Activated T-helper 9 cell treated with anti-CD3 and anti-CD28 coated beads, Interleukin-2, amount 50 U/mL, for 16 hours (primary cell): ENCODE measurements at regions not wholly inside any gene's neighbourhood (a gene's known extent, or its start where the extent isn't known, plus 50 kb on each side); places are given as distances from the start of the nearest gene placed in this dataset.

Source experiments
- DNase-seq: peaks from one replicate; pipeline ENCODE4 v3.0.0-alpha.2; 2020; ENCODE audit warnings: low read depth

DNA sequence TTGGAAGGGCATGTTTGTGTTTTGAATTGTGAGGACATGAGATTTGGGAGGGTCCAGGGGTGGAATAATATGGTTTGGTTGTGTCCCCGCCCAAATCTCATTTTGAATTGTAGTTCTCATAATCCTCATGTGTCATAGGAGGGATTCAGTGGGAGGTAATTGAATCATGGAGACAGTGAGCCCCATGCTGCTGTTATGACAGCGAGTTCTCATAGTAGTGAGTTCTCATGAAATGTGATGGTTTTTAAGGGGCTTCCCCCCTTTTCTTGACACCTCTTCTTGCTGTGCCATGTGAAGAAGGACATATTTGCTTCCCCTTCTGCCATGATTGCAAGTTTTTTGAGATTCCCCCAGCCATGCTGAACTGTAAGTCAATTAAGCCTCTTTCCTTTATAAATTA is 260.0 kb downstream of the DUSP6 start:
- DNase-seq = no peak

GRCh38 chr12:89091293-89091841 is 260.9 kb downstream of the DUSP6 start:
- DNase-seq = no peak

DNA sequence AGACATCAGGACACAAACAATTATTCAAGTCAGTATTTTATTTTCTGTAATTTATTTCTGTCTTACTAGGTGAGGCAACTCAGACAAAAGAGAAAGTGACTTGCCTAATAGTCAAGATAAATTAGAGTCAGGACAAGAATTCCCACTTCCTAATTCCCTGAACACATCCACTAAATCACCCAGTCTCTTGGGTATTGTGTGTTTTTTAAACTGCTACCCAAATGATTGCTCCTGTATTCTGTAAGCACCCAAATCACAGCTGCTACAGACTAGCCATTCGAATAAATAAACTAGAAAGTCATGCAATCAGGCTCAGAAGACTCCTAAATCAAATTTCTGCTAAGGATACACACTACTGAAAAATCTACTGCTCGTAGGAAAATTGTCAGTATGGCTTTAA is 263.0 kb downstream of the DUSP6 start:
- no peak for DNase-seq

GRCh38 chr12:89087876-89088275 is 264.4 kb downstream of the DUSP6 start:
- no peak for DNase-seq

DNA sequence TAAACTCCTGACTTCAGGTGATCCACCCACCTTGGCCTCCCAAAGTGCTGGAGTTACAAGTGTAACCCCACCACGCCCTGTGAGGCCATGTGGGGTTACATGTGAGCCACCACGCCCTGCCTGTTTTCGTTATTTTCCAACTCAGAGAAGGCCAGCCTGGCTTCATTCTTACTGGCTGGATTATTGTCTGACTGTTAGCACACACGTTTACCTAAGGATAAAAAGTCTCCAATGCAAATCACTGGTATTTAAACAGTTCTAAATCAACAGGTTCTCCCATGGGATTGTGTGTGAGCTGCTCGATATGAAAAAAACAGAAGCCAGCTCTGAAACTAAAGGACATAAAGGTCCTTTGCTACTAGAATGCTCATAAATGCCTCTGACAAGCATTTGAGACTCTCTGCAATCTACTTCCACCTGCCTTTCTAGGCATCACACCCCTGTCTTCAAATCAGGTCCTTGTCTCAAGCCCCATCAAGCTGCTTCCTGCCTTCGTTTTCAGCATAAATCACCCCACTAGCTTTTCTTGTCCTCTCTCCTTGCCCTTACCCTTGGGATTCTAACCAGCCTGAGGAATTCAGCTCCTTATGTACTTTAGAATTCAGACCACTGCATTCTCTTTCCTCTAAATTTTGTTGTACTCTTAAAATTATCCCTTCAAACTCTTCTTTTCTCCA is 265.0 kb downstream of the DUSP6 start:
- no peak for DNase-seq

GRCh38 chr12:89085421-89085820 is 266.9 kb downstream of the DUSP6 start:
- DNase-seq = no peak

DNA sequence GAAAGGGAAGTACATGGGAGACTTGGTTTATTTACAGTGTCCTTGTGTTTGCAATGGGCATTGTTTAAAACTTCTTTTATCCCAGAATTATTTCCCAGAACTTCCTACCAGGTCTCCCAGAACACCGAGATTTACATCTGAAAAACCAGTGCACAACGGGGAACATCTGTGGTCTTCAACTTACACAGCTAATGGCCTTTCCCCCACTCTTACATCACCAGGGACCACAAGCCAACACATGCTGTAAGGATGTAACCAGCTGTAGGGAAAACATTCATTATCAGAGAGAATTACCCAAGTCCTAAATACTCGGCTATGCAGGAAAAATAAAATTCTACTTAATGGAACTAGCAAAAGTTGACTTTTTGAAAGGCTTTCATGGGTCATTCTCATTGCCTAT is 267.6 kb downstream of the DUSP6 start:
- DNase-seq = no peak

- no peak for DNase-seq
Observed at GRCh38 chr12:89083491-89083890, 268.8 kb downstream of the DUSP6 start.

GRCh38 chr12:89082370-89082753 is 269.9 kb downstream of the DUSP6 start:
- no peak for DNase-seq

GRCh38 chr12:89081719-89082369 is 270.5 kb downstream of the DUSP6 start:
- no peak for DNase-seq

DNA sequence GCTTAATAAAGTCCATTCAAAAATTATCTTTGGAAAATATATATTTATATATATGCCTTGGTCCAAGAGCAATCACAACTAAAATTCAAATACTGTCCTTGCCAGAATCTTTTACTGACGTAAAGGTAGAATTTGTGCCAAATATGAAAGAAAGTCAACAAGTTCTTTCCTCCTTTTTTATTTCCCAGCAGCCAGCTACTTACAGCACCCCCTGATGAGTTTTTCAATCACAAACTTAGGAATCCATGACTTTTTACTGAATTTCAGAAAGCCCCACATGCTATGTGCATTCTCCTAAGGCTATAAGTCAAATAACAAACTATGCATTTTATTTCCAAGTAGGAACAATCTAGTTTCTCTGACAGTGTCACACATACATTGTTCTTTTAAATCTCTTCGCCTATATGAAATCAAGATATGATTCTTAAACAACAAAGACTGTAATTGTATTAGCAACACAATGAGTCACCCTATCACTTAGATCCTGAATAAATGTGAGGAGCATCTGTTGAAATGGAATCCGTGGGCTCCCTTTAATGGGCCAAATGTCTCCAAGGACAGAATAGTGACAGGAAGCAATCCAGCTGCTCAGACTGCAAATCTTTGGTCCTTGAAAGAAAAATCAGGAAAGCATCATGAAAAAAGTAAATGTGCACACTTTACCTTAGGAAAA is 271.4 kb downstream of the DUSP6 start:
- DNase-seq = no peak

- no peak for DNase-seq
Observed at GRCh38 chr12:89075880-89076540, 276.3 kb downstream of the DUSP6 start.

DNA sequence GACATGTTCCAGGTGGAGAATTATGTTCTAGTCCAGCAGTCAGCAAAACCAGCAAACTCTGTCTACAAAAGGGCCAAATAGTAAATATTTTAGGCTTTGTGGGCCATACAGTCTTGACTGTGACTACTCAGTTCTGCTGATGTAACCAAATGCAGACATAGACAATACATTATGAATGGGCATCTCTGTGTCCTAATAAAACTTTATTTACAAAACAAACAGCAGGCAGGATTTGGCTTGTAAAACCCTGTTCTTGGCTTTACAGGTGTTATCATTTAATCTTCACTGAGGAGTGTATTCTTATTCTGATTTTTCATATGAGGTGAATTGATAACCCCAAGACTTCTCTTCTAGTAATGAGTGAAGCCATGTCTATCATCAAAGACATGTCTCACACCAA is 278.6 kb downstream of the DUSP6 start:
- no peak for DNase-seq

DNA sequence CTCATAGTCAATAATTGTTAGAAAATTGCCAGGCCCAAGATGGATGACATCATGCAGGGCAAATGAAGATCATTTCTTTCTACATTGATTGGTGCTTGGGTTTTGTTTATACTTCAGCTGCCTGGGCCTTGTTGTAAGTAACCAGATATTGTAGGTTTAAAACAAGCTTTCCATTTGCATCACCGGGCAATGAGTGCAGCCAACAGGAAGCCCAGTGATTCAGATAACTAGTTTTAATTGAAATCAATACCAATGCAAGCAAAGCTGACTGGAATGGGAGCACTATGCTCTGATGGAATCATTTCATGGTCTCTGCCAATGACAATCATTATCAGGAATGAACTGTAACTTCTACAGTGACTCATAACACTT is 279.3 kb downstream of the DUSP6 start:
- no peak for DNase-seq

DNA sequence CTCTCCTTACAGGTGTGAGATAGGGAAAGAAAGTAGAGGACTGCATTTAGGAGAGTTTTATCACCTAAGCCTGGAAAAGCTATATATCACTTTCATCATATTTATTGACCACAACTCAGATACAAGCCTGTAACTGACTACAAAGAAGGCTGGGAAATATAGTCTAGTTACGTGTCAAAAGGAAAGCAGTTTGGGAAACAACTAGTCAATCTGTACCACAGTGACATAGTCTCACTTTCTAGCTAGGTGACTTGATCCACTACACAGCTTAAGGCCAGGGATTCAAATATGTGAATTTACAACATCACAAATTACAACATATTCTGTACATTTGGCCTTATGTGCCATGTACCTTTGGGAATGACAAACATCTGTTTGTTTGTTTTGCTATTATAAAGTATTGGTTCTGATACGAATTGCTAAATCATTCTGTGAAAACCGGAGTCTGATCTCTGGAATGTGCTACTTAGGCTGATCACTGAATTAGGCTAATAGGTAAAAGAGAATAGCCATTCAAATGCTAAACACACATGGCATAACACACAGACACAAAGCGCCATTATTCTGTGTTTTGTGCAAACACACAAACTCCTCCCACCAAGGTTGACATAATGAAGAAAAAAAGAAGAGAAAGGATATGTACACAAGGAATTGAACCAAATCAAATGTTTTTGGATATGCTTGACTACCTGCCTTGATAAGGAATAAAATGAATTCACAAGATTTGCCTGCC is 279.8 kb downstream of the DUSP6 start:
- no peak for DNase-seq

GRCh38 chr12:89070603-89071002 is 281.7 kb downstream of the DUSP6 start:
- DNase-seq = no peak

- no peak for DNase-seq
Observed at GRCh38 chr12:89069431-89069830, 282.9 kb downstream of the DUSP6 start.

- no peak for DNase-seq
Observed at GRCh38 chr12:89067421-89068187, 284.7 kb downstream of the DUSP6 start.

GRCh38 chr12:89064780-89065179 is 287.5 kb downstream of the DUSP6 start:
- no peak for DNase-seq

DNA sequence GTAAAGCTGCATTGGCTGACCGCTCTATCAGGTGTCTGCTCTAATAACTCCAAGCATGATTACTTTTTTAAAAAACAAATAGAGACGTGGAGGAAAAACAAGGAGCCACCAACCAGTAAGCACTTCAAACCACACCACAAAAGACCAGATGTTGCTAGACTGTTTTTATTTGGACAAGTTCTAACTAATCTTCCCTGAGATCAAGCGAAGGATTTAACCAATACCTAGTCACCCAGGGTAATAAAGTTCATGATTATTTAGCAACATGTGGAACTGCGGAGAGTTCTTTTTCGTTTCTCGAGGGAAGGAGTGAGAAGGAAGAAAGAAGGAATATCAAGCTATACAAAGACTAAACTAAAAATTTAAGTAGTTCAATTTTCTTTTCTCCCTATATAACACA is 288.1 kb downstream of the DUSP6 start:
- DNase-seq = no peak

DNA sequence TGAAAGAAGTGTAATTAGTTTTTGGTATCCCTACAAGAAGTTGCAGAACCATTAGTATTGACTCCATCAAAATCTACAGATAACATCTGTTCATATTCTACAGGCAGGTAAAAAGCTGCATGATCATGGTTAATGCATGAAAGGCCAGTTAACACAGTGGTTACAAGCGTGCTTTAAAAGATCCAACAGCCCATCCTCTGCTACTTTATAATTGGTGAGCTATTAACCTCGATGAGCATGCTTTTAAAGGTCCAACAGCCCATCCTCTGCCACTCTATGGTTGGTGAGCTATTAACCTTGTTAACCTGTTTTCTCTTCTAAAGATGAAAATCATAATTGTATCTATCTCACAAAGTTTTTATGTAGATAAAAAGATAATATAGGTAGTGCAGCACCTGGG is 289.3 kb downstream of the DUSP6 start:
- DNase-seq = no peak
